HG03095 (cell line): ENCODE measurements at regions not wholly inside any gene's neighbourhood (a gene's known extent, or its start where the extent isn't known, plus 50 kb on each side); places are given as distances from the start of the nearest gene placed in this dataset.
"Not testable (repeated sequence)": the region's sequence is repeated elsewhere in the genome, so short reads cannot be mapped to it uniquely, and the experiment has no call there.

ENCODE experiments used
- ATAC-seq: cut with Tn5 transposase; IDR thresholded peaks from one replicate; pipeline ENCODE4 v1.9.1; 2021; ENCODE audit warnings: moderate library complexity; ENCODE audit not compliant: unreplicated experiment

DNA sequence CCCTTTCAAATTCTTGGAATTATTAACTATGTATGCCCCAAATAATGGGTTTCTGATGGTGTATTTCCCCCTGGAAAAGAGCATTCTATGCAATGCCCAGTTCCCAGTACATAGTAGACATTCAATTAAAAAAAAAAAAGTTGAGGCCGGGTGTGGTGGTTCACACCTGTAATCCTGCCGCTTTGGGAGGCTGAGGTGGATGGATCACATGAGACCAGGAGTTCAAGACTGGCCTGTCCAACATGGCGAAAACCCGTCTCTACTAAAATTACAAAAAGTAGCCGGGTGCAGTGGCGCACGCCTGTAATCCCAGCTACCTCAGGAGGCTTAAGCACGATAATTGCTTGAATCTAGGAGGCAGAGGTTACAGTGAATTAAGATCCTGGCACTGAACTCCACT lies 83.3 kb upstream of the ZNF217 start:
- no peak for ATAC-seq

DNA sequence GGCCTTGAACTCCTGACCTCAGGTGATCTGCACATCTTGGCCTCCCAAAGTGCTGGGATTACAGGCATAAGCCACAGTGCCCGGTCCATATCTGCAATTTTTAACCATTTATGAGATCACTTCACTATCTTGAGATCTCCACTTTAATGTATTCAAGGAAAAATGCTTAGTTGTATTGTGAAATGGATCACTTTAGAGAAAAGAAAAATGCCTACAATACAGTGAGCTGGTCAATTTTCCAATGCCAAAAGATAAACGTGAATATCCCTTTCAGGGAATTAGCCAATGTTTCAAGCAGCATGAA lies 82.8 kb upstream of the ZNF217 start:
- no peak for ATAC-seq

DNA sequence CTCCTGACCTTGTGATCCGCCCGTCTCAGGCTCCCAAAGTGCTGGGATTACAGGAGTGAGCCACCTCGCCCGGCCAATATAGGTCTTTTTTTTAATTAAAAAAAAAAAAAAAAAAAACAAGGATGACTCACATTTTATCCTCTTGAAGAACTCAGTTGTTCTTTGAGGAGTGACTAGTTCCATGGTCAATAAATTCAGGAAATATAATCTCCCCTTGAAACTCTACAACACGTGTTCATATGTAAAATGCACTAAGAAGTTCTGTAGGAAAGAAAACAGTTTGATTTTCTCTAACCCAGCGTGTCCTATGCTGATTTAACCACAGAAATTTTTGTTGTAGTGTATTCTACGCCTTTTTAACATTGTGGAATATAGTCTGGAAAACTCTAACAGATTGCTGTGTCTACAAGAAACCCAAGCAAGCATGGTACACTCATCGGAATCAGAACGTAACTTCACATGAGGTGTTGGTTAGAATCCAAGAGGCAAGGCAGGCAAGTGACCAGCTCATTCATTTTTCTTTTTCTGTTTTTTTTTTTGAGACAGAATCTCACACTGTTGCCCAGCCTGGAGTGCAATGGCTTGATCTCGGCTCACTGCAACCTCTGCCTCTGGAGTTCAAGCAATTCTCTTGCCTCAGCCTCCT lies 79.0 kb upstream of the ZNF217 start:
- no peak for ATAC-seq

DNA sequence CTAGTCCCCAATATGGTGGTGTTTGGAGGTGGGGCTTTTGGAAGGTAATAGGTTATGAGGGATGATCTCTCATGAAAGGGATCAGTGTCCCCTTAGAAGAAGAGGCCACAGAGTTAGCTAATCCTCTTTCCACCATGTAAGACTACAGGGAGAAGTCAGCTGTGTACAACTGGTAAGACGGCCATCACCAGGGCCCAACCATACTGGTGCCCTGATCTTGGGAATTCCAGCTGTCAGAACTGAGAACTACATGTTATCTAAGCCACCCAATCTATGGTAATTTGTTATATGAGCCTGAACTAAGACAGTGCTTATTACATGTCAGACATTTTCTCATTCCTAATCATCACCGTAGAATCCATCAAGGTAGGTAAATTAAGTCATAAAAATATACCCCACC lies 77.7 kb upstream of the ZNF217 start:
- no peak for ATAC-seq

DNA sequence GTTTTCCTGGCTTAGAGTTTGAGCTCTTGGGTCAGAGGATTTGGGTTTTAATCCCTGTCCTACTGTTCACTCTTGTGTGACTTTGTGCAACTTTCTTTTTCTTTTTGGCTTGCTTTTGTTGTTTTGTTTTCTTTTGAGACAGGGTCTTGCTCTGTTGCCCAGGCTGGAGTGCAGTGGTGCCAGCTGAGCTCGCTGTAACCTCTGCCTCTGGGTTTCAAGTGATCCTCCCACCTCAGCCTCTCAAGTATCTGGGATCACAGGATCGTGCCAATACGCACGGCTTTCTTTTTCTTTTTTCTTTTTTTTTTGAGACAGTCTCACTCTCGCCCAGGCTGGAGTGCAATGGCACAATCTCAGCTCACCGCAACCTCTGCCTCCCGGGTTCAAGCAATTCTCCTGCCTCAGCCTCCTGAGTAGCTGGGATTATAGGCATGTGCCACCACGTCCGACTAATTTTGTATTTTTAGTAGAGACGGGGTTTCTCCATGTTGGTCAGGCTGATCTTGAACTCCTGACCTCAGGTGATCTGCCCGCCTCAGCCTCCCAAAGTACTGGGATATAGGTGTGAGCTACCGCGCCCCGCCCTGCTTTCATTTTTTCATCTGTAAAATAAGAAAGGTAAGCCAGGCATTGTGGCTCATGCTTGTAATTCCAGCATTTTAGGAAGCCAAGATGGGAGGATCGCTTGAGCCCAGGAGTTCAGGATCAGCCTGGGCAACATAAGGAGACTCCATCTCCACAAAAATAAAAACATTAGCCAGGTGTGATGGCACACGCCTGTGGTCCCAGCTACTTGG lies 76.1 kb upstream of the ZNF217 start:
- not testable (repeated sequence) for ATAC-seq

DNA sequence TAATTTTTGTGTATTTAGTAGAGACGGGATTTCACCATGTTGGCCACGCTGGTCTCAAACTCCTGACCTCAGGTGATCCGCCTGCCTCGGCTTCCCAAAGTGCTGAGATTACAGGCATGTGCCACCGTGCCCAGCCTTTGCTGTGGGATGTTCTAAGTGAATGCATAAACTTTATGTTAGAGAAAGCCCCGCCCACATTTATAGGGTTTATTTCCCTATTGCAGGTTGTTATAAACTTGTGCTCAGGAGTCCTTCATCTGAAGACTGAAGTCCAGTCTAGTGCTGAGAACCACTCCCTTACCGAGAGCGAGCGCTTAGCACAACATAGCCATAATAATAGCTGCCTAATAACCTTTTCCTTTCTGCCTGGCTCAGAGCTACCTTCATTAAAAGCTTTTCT lies 75.4 kb upstream of the ZNF217 start:
- no peak for ATAC-seq

DNA sequence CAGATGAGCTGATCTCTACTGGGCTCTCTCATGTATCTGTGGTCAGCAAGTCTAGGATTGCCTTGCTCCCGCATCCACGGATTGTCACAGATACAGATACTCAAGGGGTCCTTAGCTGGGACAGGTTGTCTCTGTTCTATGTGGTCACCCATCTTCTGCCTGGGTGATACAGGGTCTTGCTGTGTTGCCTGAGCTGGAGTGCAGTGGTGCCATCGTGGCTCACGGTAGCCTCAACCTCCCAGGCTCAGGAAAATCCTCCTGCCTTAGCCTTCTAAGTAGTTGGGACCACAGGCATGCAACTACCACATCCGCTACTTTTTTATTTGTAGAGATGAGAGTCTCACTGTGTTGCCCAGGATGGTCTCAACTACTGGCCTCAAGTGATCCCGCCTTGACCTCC lies 72.5 kb upstream of the ZNF217 start:
- no peak for ATAC-seq

DNA sequence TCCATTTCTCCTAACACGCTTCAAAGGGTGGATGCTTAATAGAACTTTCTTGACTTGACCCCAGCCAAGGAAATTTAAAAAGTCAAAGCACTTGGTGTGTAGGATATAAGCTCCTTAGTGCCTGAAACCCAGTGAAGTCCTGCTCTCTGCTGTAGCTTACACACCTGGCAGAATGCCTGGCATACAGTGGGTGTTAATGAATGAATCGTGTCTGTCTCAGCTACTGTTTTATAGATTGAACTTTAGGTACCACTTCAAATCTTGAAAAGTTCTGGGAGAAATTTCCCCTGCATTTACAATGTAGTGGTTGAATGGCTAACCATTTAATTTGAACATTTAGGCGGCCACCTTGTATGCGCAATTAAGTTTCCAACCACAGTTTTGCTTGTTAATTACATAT lies 70.5 kb upstream of the ZNF217 start:
- no peak for ATAC-seq

DNA sequence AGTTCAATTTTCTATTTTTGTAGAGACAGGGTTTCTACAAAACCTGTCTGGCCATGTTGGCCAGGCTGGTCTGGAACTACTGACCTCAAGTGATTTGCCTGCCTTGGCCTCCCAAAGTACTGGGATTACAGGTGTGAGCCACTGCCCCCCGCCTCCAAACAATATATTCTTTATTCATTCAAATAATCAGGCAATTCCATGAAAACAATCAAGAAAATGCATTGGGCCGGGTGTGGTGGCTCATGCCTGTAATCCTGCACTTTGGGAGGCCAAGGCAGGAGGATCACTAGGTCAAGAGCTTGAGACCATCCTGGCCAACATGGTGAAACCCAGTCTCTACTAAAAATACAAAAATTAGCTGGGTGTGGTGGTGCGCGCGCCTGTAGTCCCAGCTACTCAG lies 69.9 kb upstream of the ZNF217 start:
- ATAC-seq: not testable (repeated sequence)

DNA sequence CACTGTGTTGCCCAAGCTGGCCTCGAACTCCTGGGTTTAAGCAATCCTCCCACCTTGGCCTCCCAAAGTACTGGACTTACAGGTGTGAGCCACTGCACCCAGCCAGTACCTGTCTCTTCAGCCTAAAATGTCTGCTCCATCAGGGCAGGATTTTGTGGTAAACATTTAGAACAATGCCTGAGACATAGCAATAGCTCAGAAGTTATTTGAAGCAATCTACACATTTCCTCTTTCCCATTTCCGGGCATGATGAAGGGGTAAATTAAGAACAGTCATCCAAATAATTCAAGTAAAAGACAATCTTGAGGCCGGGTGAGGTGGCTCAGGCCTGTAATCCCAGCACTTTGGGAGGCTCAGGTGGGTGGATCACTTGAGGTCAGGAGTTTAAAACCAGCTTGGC lies 69.0 kb upstream of the ZNF217 start:
- no peak for ATAC-seq

DNA sequence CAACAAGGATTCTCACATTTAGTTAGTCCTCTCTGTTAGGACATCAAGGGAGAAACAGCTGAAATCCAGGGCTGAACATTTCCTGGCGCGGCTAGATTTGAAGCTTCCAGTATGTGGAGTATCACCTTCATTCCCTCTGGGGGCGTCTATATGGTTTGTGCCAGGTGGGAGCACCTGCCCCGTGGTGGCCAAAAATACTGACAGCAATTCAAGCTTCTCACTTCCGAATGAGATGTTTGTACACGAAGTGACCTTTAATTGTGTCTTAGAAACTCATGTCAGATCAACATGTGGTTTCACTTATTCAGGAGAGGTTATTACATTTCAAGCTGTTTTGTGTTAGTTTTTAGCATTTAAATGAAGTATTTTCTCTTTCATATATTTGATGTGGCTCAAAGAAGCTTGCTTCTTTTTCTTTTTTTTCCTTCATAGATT lies 67.3 kb upstream of the ZNF217 start:
- ATAC-seq: peak; percentile 48

DNA sequence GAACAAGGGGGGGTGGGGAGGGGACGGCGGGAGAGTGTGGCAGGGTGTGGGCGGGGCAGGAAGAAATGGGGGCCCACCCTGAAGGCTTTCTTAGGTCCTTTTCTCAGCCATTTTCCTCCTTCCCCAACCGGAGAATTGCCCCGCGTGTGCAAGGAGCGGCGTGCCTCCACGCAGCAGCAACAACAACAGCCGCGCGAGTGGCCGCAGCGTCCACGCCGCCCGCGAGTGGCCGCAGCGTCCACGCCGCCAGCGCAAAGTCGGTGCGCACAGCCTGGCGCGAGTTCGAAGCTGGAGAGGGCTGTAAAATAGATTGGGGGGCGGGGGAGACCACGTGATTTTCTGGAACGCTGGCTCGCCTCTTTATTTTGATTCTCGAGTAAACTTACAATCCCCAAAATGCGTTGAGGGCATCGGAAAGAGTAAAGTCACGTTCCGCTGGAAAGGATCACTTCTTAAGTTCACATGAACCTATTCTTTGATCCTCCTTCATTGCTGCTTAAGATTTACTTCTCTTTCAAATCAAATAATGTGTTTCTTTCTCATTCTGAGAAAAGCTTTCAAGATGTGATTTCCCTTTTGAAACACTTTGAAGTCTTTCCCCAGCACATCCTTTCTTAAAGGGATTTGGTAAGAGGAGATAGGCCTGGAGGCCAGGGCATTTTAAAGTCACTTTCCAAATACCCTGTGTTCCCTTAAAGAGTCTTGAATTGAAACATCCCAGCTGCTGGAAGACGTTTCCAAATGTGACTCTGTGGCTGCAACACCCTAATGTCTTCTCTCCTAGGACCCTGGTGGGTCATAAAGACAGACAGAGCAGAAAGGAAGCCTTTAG lies 66.7 kb upstream of the ZNF217 start:
- peak; percentile 16 for ATAC-seq

DNA sequence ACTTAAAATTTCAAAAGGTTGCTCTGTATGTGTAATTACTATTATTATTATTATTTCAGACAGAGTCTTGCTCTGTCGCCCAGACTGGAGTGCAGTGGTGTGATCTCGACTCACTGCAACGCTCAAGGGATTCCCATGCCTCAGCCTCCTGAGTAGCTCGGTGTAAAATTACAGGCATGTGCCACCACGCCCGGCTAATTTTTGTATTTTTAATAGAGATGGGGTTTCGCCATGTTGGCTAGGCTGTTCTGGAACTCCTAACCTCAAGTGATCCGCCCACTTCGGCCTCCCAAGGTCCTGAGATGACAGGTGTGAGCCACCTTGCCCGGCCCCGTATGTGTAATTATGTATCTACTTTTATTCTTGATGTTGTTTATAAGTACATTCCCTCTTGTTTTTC lies 65.3 kb upstream of the ZNF217 start:
- no peak for ATAC-seq

DNA sequence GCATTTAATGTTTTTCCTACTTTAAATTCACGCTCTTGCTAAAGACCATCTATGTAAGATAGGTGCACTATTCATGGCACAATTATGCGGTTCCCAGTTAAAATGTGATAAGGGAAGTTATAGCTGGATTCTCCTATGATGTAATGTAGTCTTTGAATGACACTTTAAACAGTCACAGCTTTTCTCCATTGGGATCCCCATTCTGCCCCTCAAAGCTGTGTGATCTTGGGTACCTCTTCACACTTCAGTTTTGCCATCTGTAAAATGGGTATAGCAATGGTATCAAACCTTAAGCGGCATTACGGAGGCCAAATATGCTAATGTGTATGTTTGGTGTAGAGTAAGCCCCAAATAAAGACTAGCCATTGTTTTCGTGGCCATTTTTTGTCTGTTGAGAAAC lies 64.7 kb upstream of the ZNF217 start:
- no peak for ATAC-seq

DNA sequence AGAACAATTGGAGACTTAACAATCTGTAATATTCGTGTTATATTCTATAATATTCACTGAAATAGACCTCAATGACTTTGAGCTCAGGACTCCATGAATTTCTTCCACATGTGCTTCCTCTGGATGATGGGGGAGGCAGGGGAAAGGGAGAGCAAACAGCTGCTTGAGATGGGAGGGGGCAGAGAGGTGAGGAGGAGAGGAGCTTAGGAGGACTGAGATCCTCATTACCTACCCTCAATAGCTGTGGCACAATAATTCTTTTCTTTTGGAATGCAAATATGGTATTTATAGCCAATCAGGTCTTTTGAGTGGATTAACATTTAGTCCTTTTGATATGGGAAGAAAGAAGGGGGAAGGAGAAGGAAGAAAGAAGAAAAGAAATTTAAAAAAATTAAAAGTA lies 64.1 kb upstream of the ZNF217 start:
- ATAC-seq: no peak

DNA sequence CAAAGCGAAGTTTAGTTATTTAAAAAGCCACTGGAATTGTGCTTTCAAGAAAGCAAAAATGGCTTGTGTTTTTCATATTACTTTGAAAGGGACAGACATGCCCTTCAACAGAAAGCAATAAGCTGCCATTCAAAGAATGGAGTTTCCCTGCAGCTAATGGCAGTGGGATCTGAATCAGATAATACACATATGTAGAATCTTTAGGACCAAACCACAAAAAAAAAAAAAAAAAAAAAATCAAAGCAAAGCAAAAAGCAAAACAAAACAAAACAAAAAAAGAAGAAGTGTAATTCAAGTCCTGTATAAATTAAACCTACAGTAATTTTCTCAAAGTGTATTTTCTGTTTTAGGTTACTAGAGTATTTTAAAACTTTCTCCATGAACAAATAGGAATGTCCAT lies 63.6 kb upstream of the ZNF217 start:
- ATAC-seq: no peak

DNA sequence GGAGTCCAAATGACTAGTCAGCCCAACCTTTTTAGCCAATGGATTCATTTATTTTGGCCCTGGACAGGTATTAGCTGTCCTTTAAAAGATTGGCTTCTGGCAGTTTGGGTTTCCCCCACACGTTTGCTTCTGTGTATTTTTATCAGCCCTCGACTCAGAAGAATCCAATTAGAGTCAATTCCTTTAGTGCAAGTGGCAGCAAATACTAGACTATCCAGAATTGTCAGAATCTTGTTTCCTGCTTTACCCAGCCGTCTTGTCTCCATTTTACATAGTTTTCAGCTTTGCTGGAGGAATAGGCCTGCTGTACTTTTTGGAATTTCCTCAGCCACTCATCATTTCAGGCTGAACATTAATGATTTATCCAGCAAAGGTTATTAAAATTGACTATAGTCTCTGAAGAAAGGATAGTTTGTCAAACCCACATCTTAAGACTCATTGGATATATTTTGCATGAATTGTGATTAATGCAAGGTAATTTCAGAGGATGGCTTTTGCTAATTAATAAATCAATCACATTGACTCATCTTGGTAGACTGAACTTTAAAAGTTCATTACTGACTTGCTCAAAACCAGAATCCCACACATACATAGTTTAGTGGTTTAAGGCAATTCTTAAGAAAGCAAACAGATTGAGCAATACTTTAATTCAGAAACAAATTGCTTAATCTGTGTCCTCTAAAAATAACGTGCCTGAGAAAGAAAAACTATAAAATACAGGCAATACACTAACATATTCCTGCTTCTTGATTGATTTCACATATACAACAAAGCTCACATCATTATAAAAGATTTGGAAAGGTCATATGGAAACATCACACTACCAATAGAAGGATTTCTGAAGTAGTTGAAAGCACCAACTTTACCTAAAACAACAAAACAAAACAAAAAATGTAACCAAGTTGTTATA lies 62.9 kb upstream of the ZNF217 start:
- no peak for ATAC-seq

DNA sequence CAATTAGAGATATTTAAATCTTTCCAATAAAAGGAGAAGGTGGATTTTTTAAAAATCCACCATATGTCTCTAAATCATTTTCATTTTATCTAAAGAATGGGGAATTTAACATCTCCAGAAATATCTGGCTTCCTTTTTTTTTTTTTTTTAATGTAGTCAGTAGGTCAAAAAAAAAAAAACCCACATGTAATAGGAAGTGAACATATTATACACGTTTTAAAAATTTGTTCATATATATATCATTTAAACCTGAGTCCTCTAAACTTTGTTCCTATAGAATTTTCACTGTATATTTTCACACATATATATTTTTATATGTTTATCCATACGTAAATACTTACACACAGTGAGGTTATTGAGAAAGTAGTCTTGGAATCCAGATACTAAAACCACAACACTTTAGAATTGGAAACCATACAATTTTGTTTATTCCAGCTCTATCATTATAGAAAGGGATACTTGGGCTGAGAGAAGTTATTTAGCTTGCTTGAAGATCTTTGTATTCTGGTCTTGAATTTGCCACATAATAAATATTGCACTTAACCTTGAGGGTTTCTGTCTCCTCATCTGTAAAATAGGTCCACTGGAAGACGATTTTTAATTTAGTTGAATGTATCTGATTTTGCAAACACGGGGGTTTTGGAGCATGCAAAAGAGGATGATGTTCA lies 62.1 kb upstream of the ZNF217 start:
- ATAC-seq: no peak

DNA sequence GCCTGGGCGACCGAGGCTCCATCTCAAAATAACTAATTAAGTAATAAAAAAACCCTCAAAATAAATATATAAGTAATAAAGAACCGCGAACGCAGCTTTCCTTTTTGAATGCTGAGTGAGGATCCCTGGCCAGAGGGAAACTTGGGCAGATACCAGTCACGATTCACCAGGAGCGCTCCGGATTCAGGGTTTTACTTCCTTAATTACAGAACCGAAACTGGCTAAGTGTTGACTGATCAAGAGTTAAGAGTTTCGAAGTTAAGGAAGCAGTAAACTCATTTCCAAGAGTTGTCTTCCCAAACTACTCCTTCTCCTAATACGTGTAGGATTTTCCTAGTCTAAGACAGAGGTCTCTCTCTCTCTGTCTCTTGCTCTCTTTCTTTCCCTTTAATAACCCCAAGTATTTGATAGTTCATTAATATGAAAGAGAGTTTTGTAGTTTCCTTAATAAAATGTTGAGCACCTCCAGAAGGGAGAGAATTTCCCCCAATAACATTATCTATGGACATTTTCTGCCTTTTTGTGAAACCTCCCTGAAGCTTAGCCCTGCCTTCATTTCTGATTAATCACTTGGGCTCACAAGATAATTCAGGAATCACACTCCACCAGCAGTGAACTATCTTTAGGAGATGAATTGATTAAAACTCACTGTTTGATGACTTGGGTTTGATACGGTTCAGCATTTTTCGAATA lies 61.4 kb upstream of the ZNF217 start:
- ATAC-seq: no peak

DNA sequence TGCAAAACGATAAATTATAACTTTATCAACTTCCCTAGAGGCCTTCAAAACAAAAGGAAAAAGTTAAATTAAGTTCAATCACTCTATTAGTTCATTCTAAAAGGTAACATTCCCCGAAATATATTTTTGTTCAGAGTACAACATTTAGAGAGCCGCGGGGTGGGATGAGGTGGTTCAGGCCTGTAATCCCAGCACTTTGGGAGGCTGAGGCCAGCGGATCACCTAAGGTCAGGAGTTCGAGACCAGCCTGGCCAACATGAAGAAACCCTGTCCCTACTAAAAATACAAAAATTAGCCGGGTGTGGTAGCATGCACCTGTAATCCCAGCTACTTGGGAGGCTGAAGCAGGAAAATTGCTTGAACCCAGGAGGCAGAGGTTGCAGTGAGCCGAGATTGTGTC lies 60.9 kb upstream of the ZNF217 start:
- not testable (repeated sequence) for ATAC-seq
